SK-N-SH (cell line): ENCODE measurements at regions not wholly inside any gene's neighbourhood (a gene's known extent, or its start where the extent isn't known, plus 50 kb on each side); places are given as distances from the start of the nearest gene placed in this dataset.

Experiments
- CTCF ChIA-PET: fragments of 300-600, 350-600 bp; formaldehyde crosslinking; extraction: SDS; loops from one replicate; lab custom pipeline; 2021; lab: Yijun Ruan, JAX
- POLR2A ChIA-PET: fragments of 350-600 bp; sonication (Branson Sonifier 250); formaldehyde crosslinking; extraction: SDS; loops from one replicate; lab custom pipeline; 2020; ENCODE audit warnings: antibody characterized with exemption, inconsistent platforms; lab: Yijun Ruan, JAX
- DNase-seq: peaks from one replicate; pipeline ENCODE4 v3.0.0; 2012
- H2AFZ ChIP-seq: fragments of 200-600 bp; sonication (generic); 2 replicates; pipeline ENCODE4 v1.8.1; 2016; ENCODE audit warnings: antibody characterized with exemption, mild to moderate bottlenecking, low read depth
- H3F3A ChIP-seq: fragments of 200-600 bp; sonication (generic); replicated peaks from 2 replicates; pipeline ENCODE3; 2016; ENCODE audit warnings: antibody characterized with exemption, mild to moderate bottlenecking; ENCODE audit not compliant: insufficient read depth
- H3K27ac ChIP-seq, 2 experiments: fragments of 200-500 bp in 1 of 2; fragments of 200-600 bp in 1 of 2; sonication (Bioruptor generic) in 1 of 2; sonication (generic), shearing (Covaris generic) in 1 of 2; 2 replicates each; pipeline versions ENCODE4 v1.5.1 to v1.6.1; 2014 to 2016; ENCODE audit warnings: low read depth in 2 of 2, inconsistent platforms in 1 of 2, low read length in 1 of 2, mild to moderate bottlenecking in 1 of 2, mixed read lengths in 1 of 2
- H3K27me3 ChIP-seq: fragments of 200-600 bp; sonication (generic), shearing (Covaris generic); 2 replicates; pipeline ENCODE4 v1.6.1; 2016; ENCODE audit warnings: mixed run types; ENCODE audit not compliant: insufficient read depth
- H3K36me3 ChIP-seq, 2 experiments: fragments of 200-500 bp in 1 of 2; fragments of 200-600 bp in 1 of 2; sonication (Bioruptor generic) in 1 of 2; sonication (generic) in 1 of 2; replicated peaks in 1 of 2; 2 replicates each; pipeline versions ENCODE3 to v1.5.1; 2014 to 2016; ENCODE audit warnings: low read length in 1 of 2, mild to moderate bottlenecking in 1 of 2; ENCODE audit not compliant: insufficient read depth in 2 of 2, control insufficient read depth in 1 of 2
- H3K4me1 ChIP-seq, 2 experiments: fragments of 200-500 bp in 1 of 2; fragments of 200-600 bp in 1 of 2; sonication (Bioruptor generic) in 1 of 2; sonication (generic), shearing (Covaris generic) in 1 of 2; 2 replicates each; pipeline versions ENCODE4 v1.5.1 to v1.6.1; 2014 to 2016; ENCODE audit warnings: low read depth in 1 of 2, low read length in 1 of 2, mixed run types in 1 of 2; ENCODE audit not compliant: insufficient read depth in 2 of 2, control insufficient read depth in 1 of 2
- H3K4me2 ChIP-seq: fragments of 200-600 bp; sonication (generic), shearing (Covaris generic); 2 replicates; pipeline ENCODE4 v1.6.1; 2017; ENCODE audit warnings: mixed run types
- H3K4me3 ChIP-seq, 2 experiments: fragments of 200-500 bp in 1 of 2; fragments of 200-600 bp in 1 of 2; sonication (Bioruptor generic) in 1 of 2; sonication (generic), shearing (Covaris generic) in 1 of 2; 2 replicates each; pipeline versions ENCODE4 v1.5.1 to v1.8.1; 2014 to 2016; ENCODE audit warnings: low read depth in 2 of 2, inconsistent platforms in 1 of 2, low read length in 1 of 2, mild to moderate bottlenecking in 1 of 2, mixed read lengths in 1 of 2, moderate library complexity in 1 of 2
- H3K79me2 ChIP-seq: fragments of 200-600 bp; sonication (generic); 2 replicates; pipeline ENCODE4 v1.8.1; 2017; ENCODE audit warnings: mild to moderate bottlenecking; ENCODE audit not compliant: insufficient read depth
- H3K9ac ChIP-seq: fragments of 200-600 bp; sonication (generic); 2 replicates; pipeline ENCODE4 v1.6.1; 2017; ENCODE audit warnings: mixed run types
- H3K9me2 ChIP-seq: fragments of 200-600 bp; sonication (generic); 2 replicates; pipeline ENCODE4 v1.6.1; 2017; ENCODE audit warnings: mixed run types
- H3K9me3 ChIP-seq: fragments of 200-600 bp; sonication (generic); 2 replicates; pipeline ENCODE4 v1.6.1; 2017; ENCODE audit warnings: mixed run types, mild to moderate bottlenecking, moderate library complexity
- H4K20me1 ChIP-seq: fragments of 200-600 bp; sonication (generic); 2 replicates; pipeline ENCODE4 v1.6.1; 2017; ENCODE audit warnings: mild to moderate bottlenecking, mixed run types; ENCODE audit not compliant: insufficient read depth
- EP300 ChIP-seq, 2 experiments: IDR thresholded peaks; 2 replicates each; pipeline versions ENCODE4 v1.4.0 to v1.6.1; 2012; ENCODE audit warnings: borderline replicate concordance in 1 of 2, low read depth in 1 of 2, low read length in 1 of 2
- FOXM1 ChIP-seq: IDR thresholded peaks from 2 replicates; pipeline ENCODE4 v1.4.0; 2012; ENCODE audit warnings: low read depth, mild to moderate bottlenecking
- MEF2A ChIP-seq: IDR thresholded peaks from 2 replicates; pipeline ENCODE4 v1.4.0; 2012; ENCODE audit warnings: low read depth, borderline replicate concordance
- MXI1 ChIP-seq: IDR thresholded peaks from 2 replicates; pipeline ENCODE4 v1.6.1; 2012; ENCODE audit warnings: mild to moderate bottlenecking, low read depth, low read length, improper control_type of control experiment
- NFIC ChIP-seq: IDR thresholded peaks from 2 replicates; pipeline ENCODE4 v1.4.0; 2012; ENCODE audit warnings: borderline replicate concordance
- NRF1 ChIP-seq: IDR thresholded peaks from 2 replicates; pipeline ENCODE4 v1.6.1; 2012; ENCODE audit warnings: low read depth, mild to moderate bottlenecking, low read length
- RAD21 ChIP-seq: IDR thresholded peaks from 2 replicates; pipeline ENCODE4 v1.6.1; 2012; ENCODE audit warnings: mild to moderate bottlenecking, low read length
- RCOR1 ChIP-seq: fragments of 150-350 bp; IDR thresholded peaks from 2 replicates; pipeline ENCODE4 v1.6.1; 2017; ENCODE audit warnings: antibody characterized with exemption, low read length
- RFX5 ChIP-seq: IDR thresholded peaks from 2 replicates; pipeline ENCODE4 v1.6.1; 2012; ENCODE audit warnings: mild to moderate bottlenecking, improper control_type of control experiment, low read length
- SIN3A ChIP-seq: IDR thresholded peaks from 2 replicates; pipeline ENCODE4 v1.6.1; 2012; ENCODE audit warnings: low read depth, mild to moderate bottlenecking, low read length, moderate library complexity, borderline replicate concordance
- SMC3 ChIP-seq: IDR thresholded peaks from 2 replicates; pipeline ENCODE4 v1.6.1; 2012; ENCODE audit warnings: low read depth, low read length, improper control_type of control experiment
- TAF1 ChIP-seq: IDR thresholded peaks from 2 replicates; pipeline ENCODE4 v1.6.1; 2012; ENCODE audit warnings: low read depth, mild to moderate bottlenecking, low read length, moderate library complexity, borderline replicate concordance
- TCF12 ChIP-seq: IDR thresholded peaks from 2 replicates; pipeline ENCODE4 v1.4.0; 2012
- TEAD4 ChIP-seq: IDR thresholded peaks from 2 replicates; pipeline ENCODE4 v1.4.0; 2012; ENCODE audit warnings: mild to moderate bottlenecking, borderline replicate concordance; ENCODE audit not compliant: insufficient read depth
- YY1 ChIP-seq: IDR thresholded peaks from 2 replicates; pipeline ENCODE4 v1.4.0; 2012; ENCODE audit warnings: low read depth, mild to moderate bottlenecking
- WGBS: methylation state at CpG from one replicate; pipeline ENCODE4 v1.1.6; 2017; ENCODE audit warnings: low lambda C conversion rate; 5-methylcytosine and 5-hydroxymethylcytosine counted together
- TF ChIP-seq, protein P1 (sequence below): IDR thresholded peaks from 2 replicates; pipeline ENCODE4; 2012
- TF ChIP-seq, protein P2 (sequence below): fragments of 150-350 bp; IDR thresholded peaks from 2 replicates; pipeline ENCODE4 v1.6.1; 2016; ENCODE audit warnings: mild to moderate bottlenecking, low read depth, low read length
- TF ChIP-seq, protein P3 (sequence below): IDR thresholded peaks from 2 replicates; pipeline ENCODE4 v1.4.0; 2012; ENCODE audit warnings: low read depth, borderline replicate concordance
- TF ChIP-seq, protein P4 (sequence below): IDR thresholded peaks from 2 replicates; pipeline ENCODE4 v1.6.1; 2012; ENCODE audit warnings: mild to moderate bottlenecking, low read depth, low read length, moderate library complexity

DNA sequence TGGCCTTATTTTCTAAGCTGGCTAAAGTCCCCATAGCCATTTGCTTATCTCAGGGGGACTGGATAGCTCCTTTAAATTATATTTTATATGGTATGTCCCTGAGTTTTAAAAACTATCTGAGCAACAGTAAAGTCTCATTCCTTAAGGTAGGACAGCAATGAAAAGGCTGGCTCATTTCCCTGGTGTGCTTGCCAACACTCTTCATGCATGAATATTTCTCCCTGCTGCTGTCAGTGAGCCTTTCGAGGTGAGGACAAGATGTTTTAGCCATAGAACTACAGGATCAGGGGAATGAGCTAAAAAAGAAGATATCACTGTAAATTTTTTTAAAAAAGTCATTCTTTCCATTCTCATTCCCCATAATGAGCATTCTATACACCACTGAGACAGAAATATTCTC lies 427.3 kb upstream of the FAM241A start:
- H3K79me2 ChIP-seq: no peaks in the 10 kb centered on the region
- no peak overlapping the region for H3K4me2 ChIP-seq
- no peaks in the 10 kb centered on the region for H3K4me1 ChIP-seq
- 0% methylated on average over 1 of the region's 1 CpG for WGBS
- H3F3A ChIP-seq: no peaks in the 10 kb centered on the region
- POLR2A ChIA-PET: no interaction called here
- no peaks in the 10 kb centered on the region for H3K36me3 ChIP-seq
- no peak for TF ChIP-seq NRF1
- no peak for TF ChIP-seq RCOR1
- TF ChIP-seq, protein P1, sequence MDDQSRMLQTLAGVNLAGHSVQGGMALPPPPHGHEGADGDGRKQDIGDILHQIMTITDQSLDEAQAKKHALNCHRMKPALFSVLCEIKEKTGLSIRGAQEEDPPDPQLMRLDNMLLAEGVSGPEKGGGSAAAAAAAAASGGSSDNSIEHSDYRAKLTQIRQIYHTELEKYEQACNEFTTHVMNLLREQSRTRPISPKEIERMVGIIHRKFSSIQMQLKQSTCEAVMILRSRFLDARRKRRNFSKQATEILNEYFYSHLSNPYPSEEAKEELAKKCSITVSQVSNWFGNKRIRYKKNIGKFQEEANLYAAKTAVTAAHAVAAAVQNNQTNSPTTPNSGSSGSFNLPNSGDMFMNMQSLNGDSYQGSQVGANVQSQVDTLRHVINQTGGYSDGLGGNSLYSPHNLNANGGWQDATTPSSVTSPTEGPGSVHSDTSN: no peak
- TF ChIP-seq, protein P2, sequence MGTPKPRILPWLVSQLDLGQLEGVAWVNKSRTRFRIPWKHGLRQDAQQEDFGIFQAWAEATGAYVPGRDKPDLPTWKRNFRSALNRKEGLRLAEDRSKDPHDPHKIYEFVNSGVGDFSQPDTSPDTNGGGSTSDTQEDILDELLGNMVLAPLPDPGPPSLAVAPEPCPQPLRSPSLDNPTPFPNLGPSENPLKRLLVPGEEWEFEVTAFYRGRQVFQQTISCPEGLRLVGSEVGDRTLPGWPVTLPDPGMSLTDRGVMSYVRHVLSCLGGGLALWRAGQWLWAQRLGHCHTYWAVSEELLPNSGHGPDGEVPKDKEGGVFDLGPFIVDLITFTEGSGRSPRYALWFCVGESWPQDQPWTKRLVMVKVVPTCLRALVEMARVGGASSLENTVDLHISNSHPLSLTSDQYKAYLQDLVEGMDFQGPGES: no peak
- no peak for TF ChIP-seq NFIC
- TF ChIP-seq MEF2A: no peak
- TF ChIP-seq TEAD4: no peak
- no peak for TF ChIP-seq SMC3
- TF ChIP-seq EP300 (IDR thresholded peaks at IDR 0.05; ENCODE audit: borderline replicate concordance in 1 of 2, low read depth in 1 of 2, low read length in 1 of 2): no peak
- TF ChIP-seq, protein P3, sequence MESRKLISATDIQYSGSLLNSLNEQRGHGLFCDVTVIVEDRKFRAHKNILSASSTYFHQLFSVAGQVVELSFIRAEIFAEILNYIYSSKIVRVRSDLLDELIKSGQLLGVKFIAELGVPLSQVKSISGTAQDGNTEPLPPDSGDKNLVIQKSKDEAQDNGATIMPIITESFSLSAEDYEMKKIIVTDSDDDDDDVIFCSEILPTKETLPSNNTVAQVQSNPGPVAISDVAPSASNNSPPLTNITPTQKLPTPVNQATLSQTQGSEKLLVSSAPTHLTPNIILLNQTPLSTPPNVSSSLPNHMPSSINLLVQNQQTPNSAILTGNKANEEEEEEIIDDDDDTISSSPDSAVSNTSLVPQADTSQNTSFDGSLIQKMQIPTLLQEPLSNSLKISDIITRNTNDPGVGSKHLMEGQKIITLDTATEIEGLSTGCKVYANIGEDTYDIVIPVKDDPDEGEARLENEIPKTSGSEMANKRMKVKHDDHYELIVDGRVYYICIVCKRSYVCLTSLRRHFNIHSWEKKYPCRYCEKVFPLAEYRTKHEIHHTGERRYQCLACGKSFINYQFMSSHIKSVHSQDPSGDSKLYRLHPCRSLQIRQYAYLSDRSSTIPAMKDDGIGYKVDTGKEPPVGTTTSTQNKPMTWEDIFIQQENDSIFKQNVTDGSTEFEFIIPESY: no peak
- no peak for TF ChIP-seq TAF1
- no peak for TF ChIP-seq FOXM1
- H2AFZ ChIP-seq: no peak overlapping the region
- no peak for DNase-seq
- no peaks in the 10 kb centered on the region; the same call in 1 of the 2 replicates for H3K9me3 ChIP-seq
- CTCF ChIA-PET: no interaction called here
- H3K27me3 ChIP-seq: no peaks in the 10 kb centered on the region
- no peaks in the 10 kb centered on the region for H4K20me1 ChIP-seq
- H3K9me2 ChIP-seq: no peaks in the 10 kb centered on the region
- no peak overlapping the region for H3K4me3 ChIP-seq
- no peak overlapping the region for H3K27ac ChIP-seq
- H3K9ac ChIP-seq: no peak overlapping the region

DNA sequence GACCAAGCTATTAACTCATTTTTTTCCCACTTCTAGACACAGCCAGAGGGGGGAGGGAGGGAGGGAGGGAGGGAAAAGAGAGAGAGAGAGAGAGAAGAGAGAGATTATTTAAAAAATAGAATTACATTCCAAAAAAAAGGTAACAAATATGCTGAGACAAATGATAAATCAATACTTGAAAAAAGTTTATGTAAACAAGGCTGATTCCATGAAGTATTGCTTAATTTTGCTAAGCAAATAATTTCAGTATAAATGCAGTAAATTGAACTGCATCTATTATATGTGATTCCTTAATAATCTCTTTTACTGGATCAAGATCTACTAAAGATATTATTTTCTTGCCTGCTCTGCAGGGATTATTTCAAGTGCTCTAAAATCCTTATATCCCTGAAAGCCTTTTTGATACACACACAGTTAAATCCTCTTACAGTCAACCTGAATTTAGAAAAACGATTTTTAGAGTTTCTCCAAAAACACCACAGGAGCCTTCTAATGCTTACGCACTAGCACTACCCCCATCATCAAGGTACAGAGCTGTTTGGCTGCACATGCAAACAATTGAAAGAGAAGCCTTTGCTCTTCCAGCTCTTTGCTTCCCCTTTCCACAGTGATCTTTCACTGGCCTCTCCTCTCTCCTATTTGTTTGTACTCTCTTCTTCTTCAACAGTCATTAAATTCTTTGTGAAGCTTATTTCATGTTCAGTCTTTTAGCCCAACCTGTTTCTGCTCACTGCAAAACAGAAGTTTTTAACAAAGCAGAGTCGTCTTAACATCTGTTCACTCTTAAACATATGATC lies 426.3 kb upstream of the FAM241A start:
- ChIA-PET CTCF (no interaction called here), POLR2A (no interaction called here)
- DNase-seq: no peak
- Histone ChIP-seq H3K36me3 (no peaks in the 10 kb centered on the region), H3K4me3 (no peak overlapping the region), H3K9me2 (no peaks in the 10 kb centered on the region), H2AFZ (no peak overlapping the region), H4K20me1 (no peaks in the 10 kb centered on the region), H3F3A (no peaks in the 10 kb centered on the region), H3K9me3 (no peaks in the 10 kb centered on the region; the same call in 1 of the 2 replicates), H3K27me3 (no peaks in the 10 kb centered on the region), H3K4me2 (no peak overlapping the region), H3K4me1 (no peaks in the 10 kb centered on the region), H3K9ac (no peak overlapping the region), H3K27ac (no peak overlapping the region), H3K79me2 (no peaks in the 10 kb centered on the region)
- 5% methylated on average over 3 of the region's 3 CpGs for WGBS
- TF ChIP-seq YY1 (no peak), TCF12 (no peak), SIN3A (no peak), RFX5 (no peak), FOXM1 (no peak), MEF2A (no peak), RAD21 (no peak), NRF1 (no peak), SMC3 (no peak), MXI1 (no peak)
- TF ChIP-seq, protein P4, sequence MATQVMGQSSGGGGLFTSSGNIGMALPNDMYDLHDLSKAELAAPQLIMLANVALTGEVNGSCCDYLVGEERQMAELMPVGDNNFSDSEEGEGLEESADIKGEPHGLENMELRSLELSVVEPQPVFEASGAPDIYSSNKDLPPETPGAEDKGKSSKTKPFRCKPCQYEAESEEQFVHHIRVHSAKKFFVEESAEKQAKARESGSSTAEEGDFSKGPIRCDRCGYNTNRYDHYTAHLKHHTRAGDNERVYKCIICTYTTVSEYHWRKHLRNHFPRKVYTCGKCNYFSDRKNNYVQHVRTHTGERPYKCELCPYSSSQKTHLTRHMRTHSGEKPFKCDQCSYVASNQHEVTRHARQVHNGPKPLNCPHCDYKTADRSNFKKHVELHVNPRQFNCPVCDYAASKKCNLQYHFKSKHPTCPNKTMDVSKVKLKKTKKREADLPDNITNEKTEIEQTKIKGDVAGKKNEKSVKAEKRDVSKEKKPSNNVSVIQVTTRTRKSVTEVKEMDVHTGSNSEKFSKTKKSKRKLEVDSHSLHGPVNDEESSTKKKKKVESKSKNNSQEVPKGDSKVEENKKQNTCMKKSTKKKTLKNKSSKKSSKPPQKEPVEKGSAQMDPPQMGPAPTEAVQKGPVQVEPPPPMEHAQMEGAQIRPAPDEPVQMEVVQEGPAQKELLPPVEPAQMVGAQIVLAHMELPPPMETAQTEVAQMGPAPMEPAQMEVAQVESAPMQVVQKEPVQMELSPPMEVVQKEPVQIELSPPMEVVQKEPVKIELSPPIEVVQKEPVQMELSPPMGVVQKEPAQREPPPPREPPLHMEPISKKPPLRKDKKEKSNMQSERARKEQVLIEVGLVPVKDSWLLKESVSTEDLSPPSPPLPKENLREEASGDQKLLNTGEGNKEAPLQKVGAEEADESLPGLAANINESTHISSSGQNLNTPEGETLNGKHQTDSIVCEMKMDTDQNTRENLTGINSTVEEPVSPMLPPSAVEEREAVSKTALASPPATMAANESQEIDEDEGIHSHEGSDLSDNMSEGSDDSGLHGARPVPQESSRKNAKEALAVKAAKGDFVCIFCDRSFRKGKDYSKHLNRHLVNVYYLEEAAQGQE: no peak
